SK-N-SH (cell line): ENCODE measurements at regions not wholly inside any gene's neighbourhood (a gene's known extent, or its start where the extent isn't known, plus 50 kb on each side); places are given as distances from the start of the nearest gene placed in this dataset.

ENCODE experiments used
- CHD2 ChIP-seq: fragments of 150-350 bp; IDR thresholded peaks from 2 replicates; pipeline ENCODE4 v1.6.1; 2018; ENCODE audit warnings: low read length; ENCODE audit not compliant: partially characterized antibody
- EP300 ChIP-seq, 2 experiments: IDR thresholded peaks; 2 replicates each; pipeline versions ENCODE4 v1.4.0 to v1.6.1; 2012; ENCODE audit warnings: borderline replicate concordance in 1 of 2, low read depth in 1 of 2, low read length in 1 of 2
- JUND ChIP-seq: IDR thresholded peaks from 2 replicates; pipeline ENCODE4 v1.4.0; 2012
- POLR2AphosphoS5 ChIP-seq: IDR thresholded peaks from 2 replicates; pipeline ENCODE4 v1.6.1; 2012; ENCODE audit warnings: low read depth, low read length
- RCOR1 ChIP-seq: fragments of 150-350 bp; IDR thresholded peaks from 2 replicates; pipeline ENCODE4 v1.6.1; 2017; ENCODE audit warnings: antibody characterized with exemption, low read length
- SIN3A ChIP-seq: IDR thresholded peaks from 2 replicates; pipeline ENCODE4 v1.6.1; 2012; ENCODE audit warnings: low read depth, mild to moderate bottlenecking, low read length, moderate library complexity, borderline replicate concordance
- TAF1 ChIP-seq: IDR thresholded peaks from 2 replicates; pipeline ENCODE4 v1.6.1; 2012; ENCODE audit warnings: low read depth, mild to moderate bottlenecking, low read length, moderate library complexity, borderline replicate concordance
- USF2 ChIP-seq: fragments of 150-350 bp; IDR thresholded peaks from 2 replicates; pipeline ENCODE4 v1.6.1; 2017; ENCODE audit warnings: antibody characterized with exemption, low read length, low read depth, borderline replicate concordance
- YY1 ChIP-seq: IDR thresholded peaks from 2 replicates; pipeline ENCODE4 v1.4.0; 2012; ENCODE audit warnings: low read depth, mild to moderate bottlenecking
- TF ChIP-seq, protein P1 (sequence below): fragments of 200-600 bp; sonication (generic); IDR thresholded peaks from 2 replicates; pipeline ENCODE4 v1.6.1; 2017; ENCODE audit warnings: antibody characterized with exemption, mild to moderate bottlenecking, moderate library complexity
- TF ChIP-seq, protein P2 (sequence below): IDR thresholded peaks from 2 replicates; pipeline ENCODE4 v1.6.1; 2012; ENCODE audit warnings: mild to moderate bottlenecking, low read depth, low read length, moderate library complexity

DNA sequence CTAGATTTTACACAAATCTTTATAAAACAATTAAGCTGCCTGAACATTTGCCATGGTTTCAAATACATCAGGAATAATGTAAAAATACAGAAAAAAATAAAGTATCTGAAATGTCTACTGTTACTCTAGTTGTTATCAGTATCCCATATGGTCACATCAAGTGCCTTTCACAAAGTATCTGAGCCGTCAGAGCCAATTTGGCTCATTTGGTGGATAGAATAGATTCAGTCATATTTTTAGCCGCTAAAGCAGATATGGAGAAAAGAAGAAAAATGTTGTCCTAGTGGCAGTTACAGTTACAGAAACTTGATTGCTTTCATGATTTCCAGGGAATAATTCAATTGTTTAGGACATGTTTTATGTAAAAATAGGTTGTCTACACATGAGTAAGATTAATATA lies 641.1 kb downstream of the RAPGEF2 start:
- TF ChIP-seq, protein P1, sequence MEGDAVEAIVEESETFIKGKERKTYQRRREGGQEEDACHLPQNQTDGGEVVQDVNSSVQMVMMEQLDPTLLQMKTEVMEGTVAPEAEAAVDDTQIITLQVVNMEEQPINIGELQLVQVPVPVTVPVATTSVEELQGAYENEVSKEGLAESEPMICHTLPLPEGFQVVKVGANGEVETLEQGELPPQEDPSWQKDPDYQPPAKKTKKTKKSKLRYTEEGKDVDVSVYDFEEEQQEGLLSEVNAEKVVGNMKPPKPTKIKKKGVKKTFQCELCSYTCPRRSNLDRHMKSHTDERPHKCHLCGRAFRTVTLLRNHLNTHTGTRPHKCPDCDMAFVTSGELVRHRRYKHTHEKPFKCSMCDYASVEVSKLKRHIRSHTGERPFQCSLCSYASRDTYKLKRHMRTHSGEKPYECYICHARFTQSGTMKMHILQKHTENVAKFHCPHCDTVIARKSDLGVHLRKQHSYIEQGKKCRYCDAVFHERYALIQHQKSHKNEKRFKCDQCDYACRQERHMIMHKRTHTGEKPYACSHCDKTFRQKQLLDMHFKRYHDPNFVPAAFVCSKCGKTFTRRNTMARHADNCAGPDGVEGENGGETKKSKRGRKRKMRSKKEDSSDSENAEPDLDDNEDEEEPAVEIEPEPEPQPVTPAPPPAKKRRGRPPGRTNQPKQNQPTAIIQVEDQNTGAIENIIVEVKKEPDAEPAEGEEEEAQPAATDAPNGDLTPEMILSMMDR = no peak
- TF ChIP-seq POLR2AphosphoS5 (no peak), SIN3A (no peak), EP300 (IDR thresholded peaks at IDR 0.05; ENCODE audit: borderline replicate concordance in 1 of 2, low read depth in 1 of 2, low read length in 1 of 2) (no peak), JUND (no peak), YY1 (no peak), TAF1 (no peak), USF2 (no peak), RCOR1 (no peak), CHD2 (no peak)
- TF ChIP-seq, protein P2, sequence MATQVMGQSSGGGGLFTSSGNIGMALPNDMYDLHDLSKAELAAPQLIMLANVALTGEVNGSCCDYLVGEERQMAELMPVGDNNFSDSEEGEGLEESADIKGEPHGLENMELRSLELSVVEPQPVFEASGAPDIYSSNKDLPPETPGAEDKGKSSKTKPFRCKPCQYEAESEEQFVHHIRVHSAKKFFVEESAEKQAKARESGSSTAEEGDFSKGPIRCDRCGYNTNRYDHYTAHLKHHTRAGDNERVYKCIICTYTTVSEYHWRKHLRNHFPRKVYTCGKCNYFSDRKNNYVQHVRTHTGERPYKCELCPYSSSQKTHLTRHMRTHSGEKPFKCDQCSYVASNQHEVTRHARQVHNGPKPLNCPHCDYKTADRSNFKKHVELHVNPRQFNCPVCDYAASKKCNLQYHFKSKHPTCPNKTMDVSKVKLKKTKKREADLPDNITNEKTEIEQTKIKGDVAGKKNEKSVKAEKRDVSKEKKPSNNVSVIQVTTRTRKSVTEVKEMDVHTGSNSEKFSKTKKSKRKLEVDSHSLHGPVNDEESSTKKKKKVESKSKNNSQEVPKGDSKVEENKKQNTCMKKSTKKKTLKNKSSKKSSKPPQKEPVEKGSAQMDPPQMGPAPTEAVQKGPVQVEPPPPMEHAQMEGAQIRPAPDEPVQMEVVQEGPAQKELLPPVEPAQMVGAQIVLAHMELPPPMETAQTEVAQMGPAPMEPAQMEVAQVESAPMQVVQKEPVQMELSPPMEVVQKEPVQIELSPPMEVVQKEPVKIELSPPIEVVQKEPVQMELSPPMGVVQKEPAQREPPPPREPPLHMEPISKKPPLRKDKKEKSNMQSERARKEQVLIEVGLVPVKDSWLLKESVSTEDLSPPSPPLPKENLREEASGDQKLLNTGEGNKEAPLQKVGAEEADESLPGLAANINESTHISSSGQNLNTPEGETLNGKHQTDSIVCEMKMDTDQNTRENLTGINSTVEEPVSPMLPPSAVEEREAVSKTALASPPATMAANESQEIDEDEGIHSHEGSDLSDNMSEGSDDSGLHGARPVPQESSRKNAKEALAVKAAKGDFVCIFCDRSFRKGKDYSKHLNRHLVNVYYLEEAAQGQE = no peak
